AG04450 (cell line): ENCODE measurements at regions not wholly inside any gene's neighbourhood (a gene's known extent, or its start where the extent isn't known, plus 50 kb on each side); places are given as distances from the start of the nearest gene placed in this dataset.

Experiments used
- CTCF ChIA-PET: fragments of 300-600, 350-600 bp; formaldehyde crosslinking; extraction: SDS; loops from one replicate; lab custom pipeline; 2022; ENCODE audit warnings: antibody characterized with exemption, inconsistent platforms; lab: Charles Lee
- POLR2A ChIA-PET: fragments of 350-600 bp; formaldehyde crosslinking; extraction: SDS; loops from one replicate; lab custom pipeline; 2021; ENCODE audit warnings: antibody characterized with exemption, inconsistent platforms; lab: Yijun Ruan, JAX
- DNase-seq: peaks from one replicate; pipeline ENCODE4 v3.0.0-alpha.2; 2011; ENCODE audit warnings: low read depth, low spot score
- H3K27ac ChIP-seq: one replicate; pipeline ENCODE4 v1.5.1; 2012; ENCODE audit warnings: low read depth, low read length, control low read depth
- H3K27me3 ChIP-seq: one replicate; pipeline ENCODE4 v1.6.0; 2012; ENCODE audit warnings: low read length; ENCODE audit not compliant: control insufficient read depth, insufficient read depth
- H3K4me3 ChIP-seq: 2 replicates; pipeline ENCODE4 v1.5.1; 2011; ENCODE audit warnings: mild to moderate bottlenecking, low read depth, low read length, control low read depth
- H3K9me3 ChIP-seq: 2 replicates; pipeline ENCODE4 v1.5.1; 2012; ENCODE audit warnings: low read length; ENCODE audit not compliant: control insufficient read depth, insufficient read depth
- CTCF ChIP-seq: IDR thresholded peaks from 2 replicates; pipeline ENCODE4 v1.5.1; 2011; ENCODE audit warnings: low read depth, low read length, control low read depth, inconsistent platforms

GRCh38 chr2:160994141-160995002 is 165.9 kb upstream of the TANK start:
- ChIA-PET CTCF (interaction anchor here (0.6 to 8.4 kb wide), 40 partner anchors 9 to 909 kb away, joined by 3 to 69 read pairs (median 4); no protein-coding TSS in a partner anchor), POLR2A (interaction anchor here (0.6 to 0.9 kb wide), 2 partner anchors 69 to 579 kb away, joined by 3 read pairs; no protein-coding TSS in a partner anchor)
- DNase-seq = peak; percentile 76
- Histone ChIP-seq H3K27ac (no peak overlapping the region), H3K27me3 (no peaks in the 10 kb centered on the region), H3K9me3 (no peaks in the 10 kb centered on the region), H3K4me3 (no peak overlapping the region)
- peak; percentile 78 for TF ChIP-seq CTCF

GRCh38 chr2:160996584-160996983 is 163.6 kb upstream of the TANK start:
- CTCF ChIA-PET = interaction anchor here (0.7 to 4.1 kb wide), 3 partner anchors 745 to 1319 kb away, joined by 8 to 44 read pairs (median 26); no protein-coding TSS in a partner anchor
- DNase-seq = no peak
- no peak overlapping the region for H3K27ac ChIP-seq
- no peaks in the 10 kb centered on the region for H3K9me3 ChIP-seq
- H3K4me3 ChIP-seq = no peak overlapping the region
- no peak for TF ChIP-seq CTCF
- POLR2A ChIA-PET = interaction anchor here (0.7 kb wide), 1 partner anchor 42 kb away, joined by 4 read pairs; no protein-coding TSS in a partner anchor
- H3K27me3 ChIP-seq = no peaks in the 10 kb centered on the region

DNA sequence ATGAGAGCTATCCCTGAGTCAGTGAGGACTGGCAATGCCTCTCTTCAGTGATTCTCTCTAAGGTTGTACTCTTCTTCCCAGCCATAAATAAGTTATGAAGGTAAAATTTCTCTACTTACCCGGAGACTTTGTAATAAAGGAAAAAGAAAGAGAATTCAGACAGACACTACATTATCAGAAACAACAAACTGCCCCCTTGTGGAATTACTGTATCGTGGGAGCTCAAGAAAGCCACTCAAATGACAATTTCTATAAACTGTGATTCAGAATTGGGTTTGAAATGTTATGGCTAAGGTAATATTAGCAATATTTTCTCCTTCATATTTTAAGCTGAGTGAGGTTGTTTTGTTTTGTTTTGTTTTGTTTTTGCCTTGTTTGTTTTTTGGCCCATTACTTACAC is 155.8 kb upstream of the TANK start:
- POLR2A ChIA-PET = interaction anchor here (1.4 kb wide), 1 partner anchor 26 kb away, joined by 6 read pairs; no protein-coding TSS in a partner anchor
- Histone ChIP-seq H3K9me3 (no peaks in the 10 kb centered on the region; the same call in 1 of the 2 replicates), H3K27ac (no peak overlapping the region), H3K4me3 (no peak overlapping the region), H3K27me3 (no peaks in the 10 kb centered on the region)
- peak; percentile 53 for TF ChIP-seq CTCF
- no peak for DNase-seq
- CTCF ChIA-PET = interaction anchor here (0.6 to 3.2 kb wide), 28 partner anchors 9 to 943 kb away, joined by 3 to 46 read pairs (median 4); no protein-coding TSS in a partner anchor

GRCh38 chr2:161005170-161005569 is 155.1 kb upstream of the TANK start:
- no peak for TF ChIP-seq CTCF
- no peaks in the 10 kb centered on the region; the same call in 1 of the 2 replicates for H3K9me3 ChIP-seq
- ChIA-PET CTCF (interaction anchor here (0.6 to 3.2 kb wide), 20 partner anchors 10 to 1022 kb away, joined by 3 to 46 read pairs (median 6); no protein-coding TSS in a partner anchor), POLR2A (interaction anchor here (1.0 to 1.4 kb wide), 2 partner anchors 25 to 735 kb away, joined by 3 to 6 read pairs; no protein-coding TSS in a partner anchor)
- no peak overlapping the region for H3K4me3 ChIP-seq
- H3K27me3 ChIP-seq = no peaks in the 10 kb centered on the region
- DNase-seq = no peak
- no peak overlapping the region for H3K27ac ChIP-seq
